NT2/D1 (cell line): ENCODE measurements at regions not wholly inside any gene's neighbourhood (a gene's known extent, or its start where the extent isn't known, plus 50 kb on each side); places are given as distances from the start of the nearest gene placed in this dataset.
"Not testable (repeated sequence)": the region's sequence is repeated elsewhere in the genome, so short reads cannot be mapped to it uniquely, and the experiment has no call there.

ENCODE experiments used
- DNase-seq: peaks from one replicate; pipeline ENCODE4 v3.0.0-alpha.2; 2011; ENCODE audit warnings: low read depth, low spot score
- H3K27me3 ChIP-seq: 2 replicates; pipeline ENCODE4 v1.6.0; 2011; ENCODE audit warnings: mild to moderate bottlenecking; ENCODE audit not compliant: insufficient read length, insufficient read depth
- H3K36me3 ChIP-seq: 2 replicates; pipeline ENCODE4 v1.6.1; 2011; ENCODE audit warnings: mild to moderate bottlenecking, low read length, mixed read lengths; ENCODE audit not compliant: insufficient read depth, insufficient read length
- H3K4me1 ChIP-seq: 2 replicates; pipeline ENCODE4 v1.5.1; 2011; ENCODE audit not compliant: insufficient read depth, insufficient read length
- H3K4me3 ChIP-seq: 2 replicates; pipeline ENCODE4 v1.5.1; 2011; ENCODE audit warnings: low read depth; ENCODE audit not compliant: insufficient read length
- H3K9ac ChIP-seq: 2 replicates; pipeline ENCODE4 v1.6.0; 2011; ENCODE audit warnings: low read depth; ENCODE audit not compliant: insufficient read length
- H3K9me3 ChIP-seq: 2 replicates; pipeline ENCODE4 v1.5.1; 2011; ENCODE audit warnings: mild to moderate bottlenecking, low read length; ENCODE audit not compliant: insufficient read depth
- SUZ12 ChIP-seq: IDR thresholded peaks from 2 replicates; pipeline ENCODE4 v1.6.1; 2011; ENCODE audit not compliant: insufficient read length, insufficient read depth; ENCODE audit errors: extremely low read depth
- YY1 ChIP-seq: IDR thresholded peaks from 2 replicates; pipeline ENCODE4 v1.6.1; 2011; ENCODE audit not compliant: insufficient read length, insufficient read depth
- ZNF274 ChIP-seq: IDR thresholded peaks from 2 replicates; pipeline ENCODE4 v1.6.1; 2011; ENCODE audit warnings: mild to moderate bottlenecking, low read depth, low read length

DNA sequence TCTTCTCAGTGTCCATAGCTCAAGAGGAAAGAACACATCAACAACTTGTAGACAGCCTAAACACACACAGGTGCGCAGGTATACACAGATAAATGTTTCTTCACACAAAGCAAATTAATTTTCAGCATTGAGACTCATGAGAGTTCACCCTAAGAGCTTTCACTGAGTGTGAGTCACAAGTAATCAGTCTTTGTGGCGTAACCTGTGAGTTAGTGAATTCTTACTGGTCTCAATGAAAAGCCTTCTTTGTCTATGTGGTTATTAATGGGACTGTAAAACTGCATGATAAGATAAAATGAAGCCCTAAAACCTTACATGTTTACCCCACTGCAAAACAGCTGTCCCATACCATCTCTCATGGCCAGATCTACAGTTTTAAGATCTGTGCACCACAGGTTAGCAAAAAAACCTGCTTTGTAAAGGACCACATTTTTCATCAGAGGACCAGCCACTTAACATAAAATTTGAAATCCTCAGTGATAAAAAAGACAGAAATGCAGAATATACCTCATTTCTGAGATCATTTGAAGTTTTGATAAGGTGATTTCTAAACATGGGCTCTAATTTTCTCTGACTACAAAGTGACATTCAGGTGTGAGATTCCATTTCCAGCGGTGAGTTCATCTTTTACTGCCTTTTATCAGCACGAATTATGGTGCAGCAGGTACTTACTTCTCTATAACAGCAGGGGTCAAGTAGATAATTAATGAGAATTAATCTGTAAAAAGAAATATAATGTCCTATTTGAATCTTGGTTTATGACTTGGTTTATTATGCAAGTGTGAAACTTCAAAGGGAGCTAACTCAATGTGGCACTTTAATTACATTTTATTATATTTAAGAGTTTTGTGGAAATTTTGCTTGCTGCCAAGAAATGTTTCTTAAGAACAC, 335.7 kb upstream of the PIK3R1 start:
- H3K9me3 ChIP-seq, result no peaks in the 10 kb centered on the region
- no peaks in the 10 kb centered on the region for H3K27me3 ChIP-seq
- no peaks in the 10 kb centered on the region for H3K36me3 ChIP-seq
- H3K4me1 ChIP-seq, result no peaks in the 10 kb centered on the region
- H3K9ac ChIP-seq, result no peak overlapping the region
- no peak overlapping the region for H3K4me3 ChIP-seq
- no peak for TF ChIP-seq SUZ12
- no peak for TF ChIP-seq YY1
- no peak for TF ChIP-seq ZNF274
- DNase-seq, result no peak

DNA sequence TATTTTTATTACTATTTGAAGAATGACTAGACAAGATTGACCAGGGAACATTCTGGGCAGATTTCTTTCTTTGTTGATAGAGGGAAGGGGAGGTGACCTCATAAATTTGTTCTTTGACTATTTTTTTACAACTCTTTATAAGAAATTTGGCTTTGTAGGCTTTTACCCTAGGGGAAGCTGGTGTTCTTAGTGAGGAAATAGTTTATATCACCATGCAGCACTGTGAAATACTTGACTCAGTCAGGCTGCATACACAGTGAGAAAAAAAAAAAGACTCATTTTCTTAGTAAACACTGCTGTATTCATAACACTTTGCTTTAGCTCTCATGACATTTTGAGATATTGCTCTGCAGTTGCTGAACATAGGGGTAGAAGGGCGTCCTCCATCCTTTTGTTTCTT, 336.6 kb upstream of the PIK3R1 start:
- H3K36me3 ChIP-seq, result no peaks in the 10 kb centered on the region
- TF ChIP-seq ZNF274 (no peak), SUZ12 (no peak), YY1 (no peak)
- H3K4me3 ChIP-seq, result no peak overlapping the region
- H3K4me1 ChIP-seq, result no peaks in the 10 kb centered on the region
- H3K27me3 ChIP-seq, result no peaks in the 10 kb centered on the region
- no peaks in the 10 kb centered on the region for H3K9me3 ChIP-seq
- H3K9ac ChIP-seq, result no peak overlapping the region
- no peak for DNase-seq

DNA sequence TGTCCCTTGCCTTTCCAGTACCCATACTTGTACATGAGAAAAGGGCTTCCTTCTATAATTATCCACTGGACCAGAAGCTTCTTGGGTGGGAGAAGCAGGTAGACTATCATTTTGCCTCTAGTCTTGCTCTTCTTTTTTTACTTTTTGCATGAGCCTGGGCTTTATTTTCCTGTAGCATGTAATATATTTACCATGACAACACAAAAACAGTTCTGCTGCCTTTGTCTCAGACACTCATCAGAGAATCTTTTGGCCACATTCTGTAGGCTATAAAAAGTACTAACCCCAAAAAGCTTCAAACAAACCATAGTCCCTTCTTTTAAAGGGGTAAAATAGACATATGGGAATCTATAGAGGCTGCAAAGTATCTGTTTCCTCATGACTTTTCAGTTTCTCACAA, 339.2 kb upstream of the PIK3R1 start:
- no peaks in the 10 kb centered on the region for H3K9me3 ChIP-seq
- H3K27me3 ChIP-seq, result no peaks in the 10 kb centered on the region
- DNase-seq, result no peak
- H3K9ac ChIP-seq, result no peak overlapping the region
- no peak overlapping the region for H3K4me3 ChIP-seq
- no peak for TF ChIP-seq ZNF274
- no peak for TF ChIP-seq SUZ12
- no peak for TF ChIP-seq YY1
- H3K4me1 ChIP-seq, result no peaks in the 10 kb centered on the region
- no peaks in the 10 kb centered on the region for H3K36me3 ChIP-seq

DNA sequence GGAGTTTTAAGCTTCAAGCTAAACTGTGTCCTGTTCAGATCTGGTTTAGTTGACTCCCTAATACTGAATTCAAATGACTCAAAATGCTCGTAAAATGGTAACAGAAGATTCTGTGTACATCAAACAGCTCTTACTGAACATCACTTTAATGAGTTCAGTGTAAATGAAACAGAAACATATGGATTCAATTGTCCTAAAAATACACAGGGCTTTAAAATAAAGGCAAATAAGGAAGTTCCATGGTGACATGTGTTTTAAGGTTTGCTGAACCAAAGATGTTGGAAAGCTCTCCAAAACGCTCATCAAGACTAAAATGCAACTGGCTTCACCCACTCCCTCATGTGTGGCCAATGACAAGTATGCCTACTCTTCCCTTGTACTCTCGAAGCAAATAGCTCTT, 340.0 kb upstream of the PIK3R1 start:
- Histone ChIP-seq H3K4me1 (no peaks in the 10 kb centered on the region), H3K9me3 (no peaks in the 10 kb centered on the region), H3K27me3 (no peaks in the 10 kb centered on the region), H3K9ac (no peak overlapping the region), H3K4me3 (no peak overlapping the region), H3K36me3 (no peaks in the 10 kb centered on the region)
- no peak for TF ChIP-seq SUZ12
- TF ChIP-seq ZNF274, result no peak
- TF ChIP-seq YY1, result no peak
- DNase-seq, result no peak

DNA sequence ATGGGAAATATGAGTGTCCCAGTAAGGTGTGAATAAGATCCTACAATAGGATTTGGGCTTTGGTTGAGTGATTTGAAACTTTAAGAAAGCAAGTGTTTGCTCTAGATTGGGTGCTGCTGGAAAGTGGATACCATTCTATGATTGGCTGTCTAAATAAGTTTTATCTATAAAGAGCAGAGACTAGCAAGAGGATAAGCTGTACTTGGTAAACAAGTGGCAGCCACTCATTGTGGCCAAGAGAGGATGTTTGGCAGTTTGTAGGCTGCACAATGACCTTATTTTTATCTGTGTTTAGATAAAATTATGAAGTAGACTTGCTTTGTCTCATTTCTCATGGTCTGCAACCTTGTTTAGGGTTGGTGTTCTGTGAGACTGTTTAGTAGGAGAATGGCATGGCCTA, 341.6 kb upstream of the PIK3R1 start:
- Histone ChIP-seq H3K36me3 (no peaks in the 10 kb centered on the region), H3K9ac (no peak overlapping the region), H3K9me3 (no peaks in the 10 kb centered on the region), H3K27me3 (no peaks in the 10 kb centered on the region), H3K4me1 (no peaks in the 10 kb centered on the region), H3K4me3 (no peak overlapping the region)
- TF ChIP-seq YY1 (no peak), SUZ12 (no peak), ZNF274 (no peak)
- no peak for DNase-seq

DNA sequence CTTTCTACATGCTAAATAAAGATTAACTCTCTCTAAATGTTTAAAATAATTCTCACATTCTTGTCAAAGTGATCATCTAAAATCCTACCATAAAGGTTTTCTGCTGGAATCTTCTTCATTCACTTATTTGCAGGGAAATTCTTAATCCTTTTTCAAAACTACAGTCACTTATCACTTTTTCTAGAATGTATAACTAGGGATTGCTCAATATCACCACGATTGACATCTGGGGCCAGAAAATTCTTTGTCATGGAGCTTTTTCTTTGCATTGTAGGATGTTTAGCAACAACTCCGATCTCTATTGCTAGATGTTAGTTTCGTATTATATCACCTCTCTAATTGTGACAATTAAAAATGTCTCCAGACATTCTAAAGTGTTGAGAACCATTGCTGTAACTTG, 344.9 kb upstream of the PIK3R1 start:
- H3K4me3 ChIP-seq, result no peak overlapping the region
- no peaks in the 10 kb centered on the region for H3K36me3 ChIP-seq
- no peaks in the 10 kb centered on the region for H3K27me3 ChIP-seq
- no peak for TF ChIP-seq YY1
- no peak for TF ChIP-seq SUZ12
- no peak for TF ChIP-seq ZNF274
- H3K9me3 ChIP-seq, result no peaks in the 10 kb centered on the region
- no peak for DNase-seq
- no peak overlapping the region for H3K9ac ChIP-seq
- H3K4me1 ChIP-seq, result no peaks in the 10 kb centered on the region

DNA sequence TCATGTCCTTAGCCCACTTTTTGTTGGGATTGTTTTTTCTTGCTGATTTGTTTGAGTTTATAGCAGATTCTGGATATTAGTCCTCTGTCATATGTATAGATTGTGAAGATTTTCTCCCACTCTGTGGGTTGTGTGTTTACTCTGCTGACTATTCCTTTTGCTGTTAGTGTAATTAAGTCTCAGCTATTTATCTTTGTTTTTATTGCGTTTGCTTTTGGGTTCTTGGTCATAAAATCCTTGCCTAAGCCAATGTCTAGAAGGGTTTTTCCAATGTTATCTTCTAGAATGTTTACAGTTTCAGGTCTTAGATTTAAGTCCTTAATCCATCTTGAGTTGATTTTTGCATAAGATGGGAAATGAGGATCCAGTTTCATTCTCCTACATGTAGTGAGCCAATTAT, 351.2 kb upstream of the PIK3R1 start:
- H3K27me3 ChIP-seq, H3K4me1 ChIP-seq, DNase-seq: not testable (repeated sequence)

More for the DNA sequence above, 351.2 kb upstream of the PIK3R1 start:
- not testable (repeated sequence) for H3K36me3 ChIP-seq, H3K9me3 ChIP-seq, H3K4me3 ChIP-seq, H3K9ac ChIP-seq
